H1 (cell line): ENCODE measurements at regions not wholly inside any gene's neighbourhood (a gene's known extent, or its start where the extent isn't known, plus 50 kb on each side); places are given as distances from the start of the nearest gene placed in this dataset.

ENCODE experiments used
- CTCF ChIA-PET: fragments of 300-600 bp; sonication (Branson Sonifier 250); formaldehyde crosslinking; loops from one replicate; lab custom pipeline; 2021; ENCODE audit not compliant: partially characterized antibody; lab: Charles Lee
- POLR2A ChIA-PET: fragments of 300-600 bp; sonication (Branson Sonifier 250); formaldehyde crosslinking; loops from one replicate; lab custom pipeline; 2021; ENCODE audit warnings: inconsistent platforms; ENCODE audit not compliant: partially characterized antibody; lab: Charles Lee
- DNase-seq, 2 experiments: peaks; one replicate each; pipeline versions ENCODE4 v3.0.0 to v3.0.0-alpha.2; 2010 to 2022; ENCODE audit warnings: low spot score in 2 of 2, low read depth in 1 of 2, mixed read lengths in 1 of 2
- FAIRE-seq: peaks from 2 replicates; lab custom pipeline; 2011; peaks lifted over from hg19 to GRCh38; lab: Jason Lieb, UNC
- H2AFZ ChIP-seq: 2 replicates; pipeline ENCODE4 v1.8.1; 2012; ENCODE audit warnings: low read length, inconsistent platforms
- H2AK5ac ChIP-seq: 2 replicates; pipeline ENCODE4 v1.6.1; 2013; ENCODE audit warnings: low read depth, low read length
- H2BK120ac ChIP-seq: replicated peaks from 2 replicates; pipeline ENCODE3; 2013; ENCODE audit warnings: low read depth, low read length, inconsistent platforms
- H2BK12ac ChIP-seq: 2 replicates; pipeline ENCODE4 v1.6.1; 2013; ENCODE audit warnings: low read depth, low read length
- H2BK15ac ChIP-seq: 2 replicates; pipeline ENCODE4 v1.6.1; 2013; ENCODE audit warnings: low read length
- H2BK20ac ChIP-seq: 2 replicates; pipeline ENCODE4 v1.6.1; 2013; ENCODE audit warnings: low read length
- H2BK5ac ChIP-seq: 2 replicates; pipeline ENCODE4 v1.6.1; 2013; ENCODE audit warnings: low read depth, low read length
- H3K14ac ChIP-seq: 2 replicates; pipeline ENCODE4 v1.6.1; 2013; ENCODE audit warnings: inconsistent platforms; ENCODE audit not compliant: insufficient read length
- H3K18ac ChIP-seq: 2 replicates; pipeline ENCODE4 v1.6.1; 2013; ENCODE audit warnings: low read length; ENCODE audit errors: extremely low read depth
- H3K23ac ChIP-seq: 2 replicates; pipeline ENCODE4 v1.6.1; 2013; ENCODE audit warnings: inconsistent platforms; ENCODE audit not compliant: insufficient read length
- H3K23me2 ChIP-seq: 2 replicates; pipeline ENCODE4 v1.6.1; 2013; ENCODE audit warnings: low read depth, low read length
- H3K27ac ChIP-seq: 2 replicates; pipeline ENCODE4 v1.6.1; 2011; ENCODE audit warnings: low read depth, low read length, inconsistent platforms
- H3K27me3 ChIP-seq, 4 experiments: replicated peaks in 1 of 4; 1 replicate in 1 of 4; 2 replicates in 3 of 4; pipeline versions ENCODE4 v1.6.1 to v1.8.1; 2011 to 2013; ENCODE audit warnings: low read length in 3 of 4, mild to moderate bottlenecking in 3 of 4, inconsistent platforms in 2 of 4, mixed read lengths in 2 of 4, moderate library complexity in 1 of 4; ENCODE audit not compliant: control insufficient read depth in 3 of 4, insufficient read depth in 3 of 4; ENCODE audit errors: extremely low read depth in 1 of 4
- H3K36me3 ChIP-seq, 4 experiments: 2 replicates each; pipeline versions ENCODE4 v1.6.1 to v1.8.1; 2011 to 2013; ENCODE audit warnings: mild to moderate bottlenecking in 4 of 4, low read length in 3 of 4, moderate library complexity in 2 of 4, control low read depth in 1 of 4, inconsistent platforms in 1 of 4; ENCODE audit not compliant: insufficient read depth in 4 of 4, control insufficient read depth in 2 of 4
- H3K4ac ChIP-seq: replicated peaks from 2 replicates; pipeline ENCODE3; 2013; ENCODE audit warnings: low read length, low read depth, mixed read lengths, inconsistent platforms; ENCODE audit not compliant: insufficient read length
- H3K4me1 ChIP-seq, 4 experiments: replicated peaks in 1 of 4; 1 replicate in 1 of 4; 2 replicates in 3 of 4; pipeline versions ENCODE4 v1.6.1 to v1.8.1; 2011 to 2013; ENCODE audit warnings: low read length in 3 of 4, inconsistent platforms in 2 of 4, mixed read lengths in 1 of 4; ENCODE audit not compliant: insufficient read depth in 4 of 4, control insufficient read depth in 3 of 4
- H3K4me2 ChIP-seq, 2 experiments: 2 replicates each; pipeline versions ENCODE4 v1.6.1 to v1.8.1; 2011 to 2013; ENCODE audit warnings: low read depth in 2 of 2, low read length in 2 of 2, control low read depth in 1 of 2, inconsistent platforms in 1 of 2, mild to moderate bottlenecking in 1 of 2; ENCODE audit not compliant: insufficient read depth in 1 of 2
- H3K4me3 ChIP-seq, 4 experiments: fragments of 200-600, 300-600 bp in 1 of 4; sonication (generic), shearing (Covaris generic), sonication (Bioruptor Twin) in 1 of 4; 2 replicates each; pipeline versions ENCODE4 v1.5.1 to v1.8.1; 2011 to 2016; ENCODE audit warnings: low read length in 4 of 4, low read depth in 3 of 4, control low read depth in 2 of 4, inconsistent platforms in 2 of 4, mild to moderate bottlenecking in 2 of 4, mixed read lengths in 1 of 4, moderate library complexity in 1 of 4; ENCODE audit not compliant: insufficient read depth in 2 of 4; ENCODE audit errors: extremely low read depth in 1 of 4
- H3K56ac ChIP-seq: replicated peaks from 2 replicates; pipeline ENCODE3; 2013; ENCODE audit warnings: low read depth, mild to moderate bottlenecking, mixed read lengths, low read length, inconsistent platforms; ENCODE audit not compliant: insufficient read length
- H3K79me1 ChIP-seq: 2 replicates; pipeline ENCODE4 v1.6.1; 2013; ENCODE audit warnings: low read depth, low read length, control low read depth
- H3K79me2 ChIP-seq, 2 experiments: 2 replicates each; pipeline versions ENCODE4 v1.6.1 to v1.8.1; 2012 to 2013; ENCODE audit warnings: low read length in 2 of 2, mild to moderate bottlenecking in 2 of 2, inconsistent platforms in 1 of 2; ENCODE audit not compliant: insufficient read depth in 2 of 2, control insufficient read depth in 1 of 2
- H3K9ac ChIP-seq, 4 experiments: replicated peaks in 1 of 4; 1 replicate in 1 of 4; 2 replicates in 3 of 4; pipeline versions ENCODE4 v1.6.1 to v1.8.1; 2011 to 2013; ENCODE audit warnings: low read depth in 3 of 4, low read length in 3 of 4, control low read depth in 2 of 4, mild to moderate bottlenecking in 2 of 4, moderate library complexity in 2 of 4, inconsistent platforms in 1 of 4; ENCODE audit errors: extremely low read depth in 1 of 4
- H3K9me3 ChIP-seq, 2 experiments: 2 replicates each; pipeline versions ENCODE4 v1.6.1 to v1.8.1; 2012 to 2013; ENCODE audit warnings: mild to moderate bottlenecking in 2 of 2, moderate library complexity in 2 of 2, control low read depth in 1 of 2, inconsistent platforms in 1 of 2, low read depth in 1 of 2, low read length in 1 of 2, mixed read lengths in 1 of 2; ENCODE audit not compliant: insufficient read depth in 2 of 2
- H4K20me1 ChIP-seq, 2 experiments: replicated peaks in 1 of 2; 2 replicates each; pipeline versions ENCODE3 to v1.8.1; 2011 to 2013; ENCODE audit warnings: inconsistent platforms in 2 of 2, low read length in 2 of 2, mild to moderate bottlenecking in 1 of 2; ENCODE audit not compliant: insufficient read depth in 2 of 2, control insufficient read depth in 1 of 2
- H4K5ac ChIP-seq: 2 replicates; pipeline ENCODE4 v1.6.1; 2013; ENCODE audit warnings: low read length, low read depth, mixed read lengths, inconsistent platforms; ENCODE audit not compliant: insufficient read length
- H4K8ac ChIP-seq: 2 replicates; pipeline ENCODE4 v1.8.0; 2013; ENCODE audit warnings: mild to moderate bottlenecking, moderate library complexity, low read length, inconsistent platforms; ENCODE audit not compliant: insufficient read depth; ENCODE audit errors: extremely low read depth
- H4K91ac ChIP-seq: replicated peaks from 2 replicates; pipeline ENCODE3; 2013; ENCODE audit warnings: low read length, mixed read lengths, inconsistent platforms; ENCODE audit not compliant: insufficient read length
- PHF8 ChIP-seq: fragments of 200-600 bp; sonication (generic); conservative IDR thresholded peaks from 2 replicates; pipeline ENCODE4 v1.7.1; 2012; ENCODE audit warnings: low read depth, mild to moderate bottlenecking, inconsistent platforms, low read length, moderate library complexity
- SIRT6 ChIP-seq: IDR thresholded peaks from one replicate; pipeline ENCODE4 v1.7.1; 2012; ENCODE audit warnings: low read length, inconsistent platforms
- WGBS, 2 experiments: shearing (Covaris generic) in 1 of 2; methylation state at CpG; one replicate each; pipeline versions ENCODE4 v1.1.6 to v1.1.7; 2013 to 2015; ENCODE audit warnings: low lambda C conversion rate in 2 of 2, mixed read lengths in 2 of 2, inconsistent platforms in 1 of 2, low coverage in 1 of 2, missing lambda C conversion rate in 1 of 2; ENCODE audit not compliant: insufficient replicate concordance in 2 of 2, insufficient coverage in 1 of 2, insufficient read length in 1 of 2; ENCODE audit errors: extremely low coverage in 1 of 2, missing lambda C conversion rate in 1 of 2; 5-methylcytosine and 5-hydroxymethylcytosine counted together
- TF ChIP-seq, protein P1 (sequence below): IDR thresholded peaks from 2 replicates; pipeline ENCODE4 v1.6.1; 2012; ENCODE audit warnings: inconsistent platforms
- TF ChIP-seq, protein P2 (sequence below): IDR thresholded peaks from 2 replicates; pipeline ENCODE4 v1.6.1; 2011; ENCODE audit warnings: low read depth, mild to moderate bottlenecking, low read length; ENCODE audit not compliant: insufficient read depth

DNA sequence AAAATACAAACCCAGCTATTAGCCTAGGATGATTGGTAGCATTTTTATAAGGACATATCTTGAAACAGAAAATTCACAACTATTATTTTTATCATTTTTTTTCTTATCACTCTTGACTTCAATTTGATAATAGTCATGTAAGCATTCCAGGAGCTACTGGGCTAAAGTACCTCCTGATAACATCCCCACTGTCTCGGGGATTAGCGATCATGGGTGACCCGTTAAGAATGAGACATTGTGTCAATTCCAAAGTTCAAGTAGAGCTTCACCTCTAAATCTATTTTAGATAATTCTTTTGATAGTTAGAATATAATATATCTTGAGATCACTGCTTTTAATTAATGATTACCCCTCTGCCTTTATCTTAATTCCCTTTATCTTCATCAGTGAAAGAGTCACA is 1204.5 kb upstream of the CHAC2 start:
- Histone ChIP-seq H3K27ac (no peak overlapping the region), H3K79me2 (no peaks in the 10 kb centered on the region), H2BK12ac (no peak overlapping the region), H4K5ac (no peak overlapping the region), H3K4ac (no peak overlapping the region), H3K4me1 (peaks cover 0 to 6% (median 1%) of the 10 kb centered on the region in 4 experiments; a peak in 2 of 7 replicates), H3K36me3 (no peaks in the 10 kb centered on the region), H4K20me1 (no peaks in the 10 kb centered on the region), H3K9ac (no peak overlapping the region), H3K23me2 (no peaks in the 10 kb centered on the region), H2AK5ac (no peak overlapping the region), H3K23ac (no peak overlapping the region), H3K9me3 (no peaks in the 10 kb centered on the region), H2BK15ac (no peak overlapping the region), H2BK5ac (no peak overlapping the region), H3K18ac (no peak overlapping the region), H3K56ac (no peak overlapping the region), H4K91ac (no peak overlapping the region), H2BK20ac (no peak overlapping the region), H2BK120ac (no peak overlapping the region), H3K4me3 (no peak overlapping the region), H2AFZ (no peak overlapping the region), H3K79me1 (no peaks in the 10 kb centered on the region), H4K8ac (no peak overlapping the region), H3K14ac (no peak overlapping the region), H3K4me2 (no peak overlapping the region), H3K27me3 (no peaks in the 10 kb centered on the region)
- ChIA-PET CTCF (no interaction called here), POLR2A (no interaction called here)
- no peak for FAIRE-seq
- WGBS, 2 experiments = 80% methylated on average over 3 of the region's 3 CpGs; no CpG with 5 or more reads in 1 of the 2 experiments
- no peak for DNase-seq
- TF ChIP-seq, protein P1, sequence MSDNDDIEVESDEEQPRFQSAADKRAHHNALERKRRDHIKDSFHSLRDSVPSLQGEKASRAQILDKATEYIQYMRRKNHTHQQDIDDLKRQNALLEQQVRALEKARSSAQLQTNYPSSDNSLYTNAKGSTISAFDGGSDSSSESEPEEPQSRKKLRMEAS = no peak
- no peak for TF ChIP-seq PHF8
- TF ChIP-seq SIRT6 = no peak
- TF ChIP-seq, protein P2, sequence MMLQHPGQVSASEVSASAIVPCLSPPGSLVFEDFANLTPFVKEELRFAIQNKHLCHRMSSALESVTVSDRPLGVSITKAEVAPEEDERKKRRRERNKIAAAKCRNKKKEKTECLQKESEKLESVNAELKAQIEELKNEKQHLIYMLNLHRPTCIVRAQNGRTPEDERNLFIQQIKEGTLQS = no peak
